ENCODE measurements at regions not wholly inside any gene's neighbourhood (a gene's known extent, or its start where the extent isn't known, plus 50 kb on each side); places are given as distances from the start of the nearest gene placed in this dataset.

GRCh38 chr1:228900099-228900885 lies 165.0 kb downstream of the RHOU start:
- Histone ChIP-seq H3K27ac (no peak overlapping the region), H3K4me1 (replicated peaks) (peaks cover 12% of the 10 kb centered on the region), H3K9me3 (no peaks in the 10 kb centered on the region), H3K36me3 (no peaks in the 10 kb centered on the region), H3K4me3 (no peak overlapping the region), H3K27me3 (replicated peaks; ENCODE audit: insufficient read depth) (no peaks in the 10 kb centered on the region)
- intact Hi-C loops (cut with DNase I), result loop anchor here (10.0 kb wide), 1 partner anchor 65 kb away; no protein-coding TSS in a partner anchor
- DNase-seq (ENCODE audit: low spot score), result no peak
- WGBS, result 52% methylated on average over 17 of the region's 17 CpGs
- TF ChIP-seq POLR2AphosphoS5 (IDR thresholded peaks at IDR 0.05) (no peak), POLR2A (IDR thresholded peaks at IDR 0.05) (no peak), CTCF (IDR thresholded peaks at IDR 0.05) (no peak)

GRCh38 chr1:228900886-228901392 lies 165.7 kb downstream of the RHOU start:
- Histone ChIP-seq H3K36me3 (no peaks in the 10 kb centered on the region), H3K9me3 (no peaks in the 10 kb centered on the region), H3K27me3 (replicated peaks; ENCODE audit: insufficient read depth) (no peaks in the 10 kb centered on the region), H3K4me3 (no peak overlapping the region), H3K27ac (no peak overlapping the region), H3K4me1 (replicated peaks) (peaks cover 12% of the 10 kb centered on the region)
- TF ChIP-seq POLR2AphosphoS5 (IDR thresholded peaks at IDR 0.05) (no peak), POLR2A (IDR thresholded peaks at IDR 0.05) (no peak), CTCF (IDR thresholded peaks at IDR 0.05) (no peak)
- WGBS, result 46% methylated on average over 6 of the region's 6 CpGs
- intact Hi-C loops (cut with DNase I), result loop anchor here (10.0 kb wide), 1 partner anchor 64 kb away; no protein-coding TSS in a partner anchor
- DNase-seq (ENCODE audit: low spot score), result no peak

- H3K27me3 ChIP-seq (replicated peaks; ENCODE audit: insufficient read depth), result no peaks in the 10 kb centered on the region
- peak overlapping the region in 1 of 2 donors; percentile 77 for H3K27ac ChIP-seq
- 96% methylated on average over 5 of the region's 5 CpGs for WGBS
- no peaks in the 10 kb centered on the region for H3K36me3 ChIP-seq
- H3K4me1 ChIP-seq (replicated peaks), result peaks cover 12% of the 10 kb centered on the region
- DNase-seq (ENCODE audit: low spot score), result no peak
- intact Hi-C loops (cut with DNase I), result loop anchor here (10.0 kb wide), 1 partner anchor 63 kb away; no protein-coding TSS in a partner anchor
- H3K9me3 ChIP-seq, result no peaks in the 10 kb centered on the region
- H3K4me3 ChIP-seq, result no peak overlapping the region
- no peak for TF ChIP-seq POLR2A (IDR thresholded peaks at IDR 0.05)
- TF ChIP-seq CTCF (IDR thresholded peaks at IDR 0.05), result no peak
- TF ChIP-seq POLR2AphosphoS5 (IDR thresholded peaks at IDR 0.05), result no peak
Measured at GRCh38 chr1:228901936-228902681, 166.8 kb downstream of the RHOU start.

GRCh38 chr1:228902781-228903433 lies 167.6 kb downstream of the RHOU start:
- H3K36me3 ChIP-seq, result no peaks in the 10 kb centered on the region
- peak overlapping the region; percentile 68 to 77 for H3K27ac ChIP-seq
- intact Hi-C loops (cut with DNase I), result loop anchor here (10.0 kb wide), 1 partner anchor 62 kb away; no protein-coding TSS in a partner anchor
- no peaks in the 10 kb centered on the region for H3K9me3 ChIP-seq
- peaks cover 12% of the 10 kb centered on the region for H3K4me1 ChIP-seq (replicated peaks)
- no peaks in the 10 kb centered on the region for H3K27me3 ChIP-seq (replicated peaks; ENCODE audit: insufficient read depth)
- no peak overlapping the region for H3K4me3 ChIP-seq
- TF ChIP-seq POLR2A (IDR thresholded peaks at IDR 0.05) (no peak), POLR2AphosphoS5 (IDR thresholded peaks at IDR 0.05) (peak; percentile 95)
- DNase-seq (ENCODE audit: low spot score), result peak; percentile 96
- WGBS, result 44% methylated on average over 13 of the region's 13 CpGs

Measured in prostate gland (tissue), 2 donors.